Mucosa of descending colon (tissue), 3 donors: ENCODE measurements at regions not wholly inside any gene's neighbourhood (a gene's known extent, or its start where the extent isn't known, plus 50 kb on each side); places are given as distances from the start of the nearest gene placed in this dataset.

Source experiments
- ATAC-seq: fragments of 200-7000 bp; cut with Tn5 transposase; one replicate; pipeline ENCODE4 v1.9.1; 2020; ENCODE audit warnings: mild to moderate bottlenecking, moderate library complexity
- DNase-seq, 3 donors: peaks; one replicate each; pipeline ENCODE4 v3.0.0-alpha.2; 2020
- H3K36me3 ChIP-seq: fragments of 200-600 bp; one replicate; pipeline ENCODE4 v1.8.0; 2021; ENCODE audit warnings: low read depth, mild to moderate bottlenecking
- H3K4me1 ChIP-seq: fragments of 200-600 bp; one replicate; pipeline ENCODE4 v1.8.0; 2021; ENCODE audit warnings: low read depth, mild to moderate bottlenecking
- H3K4me3 ChIP-seq: fragments of 200-600 bp; one replicate; pipeline ENCODE4 v1.8.0; 2021; ENCODE audit warnings: mild to moderate bottlenecking
- H3K9me3 ChIP-seq: fragments of 200-600 bp; one replicate; pipeline ENCODE4 v1.8.0; 2021; ENCODE audit warnings: mild to moderate bottlenecking
- CTCF ChIP-seq: fragments of 200-600 bp; IDR thresholded peaks from one replicate; pipeline ENCODE4 v1.8.0; 2022; ENCODE audit warnings: antibody characterized with exemption, mild to moderate bottlenecking
- intact Hi-C, 2 donors: fragments of 100-400 bp; cut with DNase I in 1 of 2; cut with micrococcal nuclease in 1 of 2; formaldehyde crosslinking; loops; one replicate each; pipeline versions ENCODE4 v1.11.0 to v1.11.1; 2022; cut with DNase I, micrococcal nuclease
- donor health status: DM: no; HTN: no; CAD: no; lungs with moderate emphysema.
- donor health status: DM: no; HTN: no; CAD: no.
- donor health status: DM: no; HTN: yes; CAD: no.

GRCh38 chr4:32135642-32136041, 1415.5 kb downstream of the PCDH7 start:
- no peak for ATAC-seq
- intact Hi-C loops = no loop called here
- Histone ChIP-seq H3K36me3 (no peaks in the 10 kb centered on the region), H3K4me1 (no peaks in the 10 kb centered on the region), H3K9me3 (no peaks in the 10 kb centered on the region), H3K4me3 (no peak overlapping the region)
- no peak for DNase-seq
- no peak for TF ChIP-seq CTCF

GRCh38 chr4:32136081-32136787, 1416.1 kb downstream of the PCDH7 start:
- no peak overlapping the region for H3K4me3 ChIP-seq
- TF ChIP-seq CTCF = no peak
- ATAC-seq (no peak), DNase-seq (no peak)
- no peaks in the 10 kb centered on the region for H3K36me3 ChIP-seq
- no peaks in the 10 kb centered on the region for H3K4me1 ChIP-seq
- no peaks in the 10 kb centered on the region for H3K9me3 ChIP-seq
- intact Hi-C loops = no loop called here

GRCh38 chr4:32140636-32141035, 1420.5 kb downstream of the PCDH7 start:
- intact Hi-C loops = no loop called here
- no peak for TF ChIP-seq CTCF
- no peak for ATAC-seq
- no peaks in the 10 kb centered on the region for H3K36me3 ChIP-seq
- no peak for DNase-seq
- no peaks in the 10 kb centered on the region for H3K4me1 ChIP-seq
- H3K4me3 ChIP-seq = no peak overlapping the region
- no peaks in the 10 kb centered on the region for H3K9me3 ChIP-seq

- H3K36me3 ChIP-seq = no peaks in the 10 kb centered on the region
- no peaks in the 10 kb centered on the region for H3K4me1 ChIP-seq
- TF ChIP-seq CTCF = no peak
- DNase-seq (no peak), ATAC-seq (no peak)
- no peak overlapping the region for H3K4me3 ChIP-seq
- intact Hi-C loops = no loop called here
- no peaks in the 10 kb centered on the region for H3K9me3 ChIP-seq
These were observed 1421.9 kb downstream of the PCDH7 start for GRCh38 chr4:32142075-32142474.

GRCh38 chr4:32145987-32146386, 1425.8 kb downstream of the PCDH7 start:
- intact Hi-C loops = no loop called here
- DNase-seq (no peak), ATAC-seq (no peak)
- H3K36me3 ChIP-seq = no peaks in the 10 kb centered on the region
- H3K4me3 ChIP-seq = no peak overlapping the region
- no peak for TF ChIP-seq CTCF
- no peaks in the 10 kb centered on the region for H3K4me1 ChIP-seq
- no peaks in the 10 kb centered on the region for H3K9me3 ChIP-seq
